KMS-11 (cell line): ENCODE measurements at regions not wholly inside any gene's neighbourhood (a gene's known extent, or its start where the extent isn't known, plus 50 kb on each side); places are given as distances from the start of the nearest gene placed in this dataset.

Experiments
- H2AFZ ChIP-seq: fragments of 200-600 bp; sonication (generic); 2 replicates; pipeline ENCODE4 v1.6.1; 2016; ENCODE audit warnings: antibody characterized with exemption, mixed run types, low read depth
- H3K27ac ChIP-seq: fragments of 200-600 bp; sonication (generic); 2 replicates; pipeline ENCODE4 v1.6.1; 2016; ENCODE audit warnings: mild to moderate bottlenecking, mixed run types
- H3K27me3 ChIP-seq: fragments of 200-600 bp; sonication (generic); 2 replicates; pipeline ENCODE4 v1.6.1; 2017; ENCODE audit warnings: mild to moderate bottlenecking, low read depth, mixed run types, moderate library complexity; ENCODE audit not compliant: insufficient read depth
- H3K36me3 ChIP-seq: fragments of 200-600 bp; sonication (generic); 2 replicates; pipeline ENCODE4 v1.6.1; 2017; ENCODE audit warnings: mild to moderate bottlenecking, mixed run types; ENCODE audit not compliant: insufficient read depth
- H3K4me1 ChIP-seq: fragments of 200-600 bp; sonication (generic); 2 replicates; pipeline ENCODE4 v1.6.1; 2016; ENCODE audit warnings: mild to moderate bottlenecking, low read depth, mixed run types; ENCODE audit not compliant: poor library complexity, severe bottlenecking
- H3K4me2 ChIP-seq: fragments of 200-600 bp; sonication (generic); 2 replicates; pipeline ENCODE4 v1.7.0; 2016; ENCODE audit warnings: mild to moderate bottlenecking, mixed run types
- H3K4me3 ChIP-seq: fragments of 200-600 bp; sonication (generic); IDR thresholded peaks from 2 replicates; pipeline ENCODE4 v1.6.1; 2017; ENCODE audit warnings: low read depth, low read length, mixed read lengths; ENCODE audit not compliant: insufficient read depth
- H3K79me2 ChIP-seq: fragments of 200-600 bp; sonication (generic); 2 replicates; pipeline ENCODE4 v1.6.1; 2016; ENCODE audit warnings: low read depth, mixed run types; ENCODE audit not compliant: insufficient read depth
- H3K9ac ChIP-seq: fragments of 200-600 bp; sonication (generic); 2 replicates; pipeline ENCODE4 v1.6.1; 2016; ENCODE audit warnings: mild to moderate bottlenecking, mixed run types
- H4K20me1 ChIP-seq: fragments of 200-600 bp; sonication (generic); 2 replicates; pipeline ENCODE4 v1.6.1; 2016; ENCODE audit warnings: mild to moderate bottlenecking, mixed run types; ENCODE audit not compliant: insufficient read depth
- TF ChIP-seq, protein P1 (sequence below): fragments of 200-600 bp; sonication (generic); conservative IDR thresholded peaks from 2 replicates; pipeline ENCODE4 v1.6.1; 2017; ENCODE audit warnings: low read depth, mild to moderate bottlenecking, antibody characterized with exemption, low read length, moderate library complexity, mixed read lengths

DNA sequence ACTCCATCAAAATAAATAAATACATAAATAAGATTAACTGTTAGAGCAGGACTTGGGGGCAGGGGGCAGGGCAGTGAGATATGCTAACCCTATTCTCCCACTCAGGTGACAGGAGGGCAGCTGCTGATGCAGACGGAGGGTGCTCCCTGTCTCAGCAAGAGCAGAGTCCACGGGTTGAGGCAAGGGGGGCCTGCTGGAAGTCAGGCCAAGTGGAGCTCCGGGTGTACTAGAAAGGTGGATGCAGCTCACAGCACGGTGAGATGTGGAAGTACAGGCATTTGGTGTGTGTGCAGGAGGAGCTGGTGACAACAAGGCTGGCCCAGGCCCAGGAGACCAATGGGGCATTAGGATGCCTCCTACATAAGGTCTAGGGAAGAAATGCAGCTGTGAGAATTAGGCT is 467.3 kb upstream of the B3GAT1 start:
- no peak overlapping the region for H3K27ac ChIP-seq
- H3K4me3 ChIP-seq = no peak overlapping the region
- no peaks in the 10 kb centered on the region for H3K36me3 ChIP-seq
- H3K9ac ChIP-seq = no peak overlapping the region
- no peaks in the 10 kb centered on the region for H3K4me1 ChIP-seq
- no peaks in the 10 kb centered on the region for H3K79me2 ChIP-seq
- no peaks in the 10 kb centered on the region for H4K20me1 ChIP-seq
- TF ChIP-seq, protein P1, sequence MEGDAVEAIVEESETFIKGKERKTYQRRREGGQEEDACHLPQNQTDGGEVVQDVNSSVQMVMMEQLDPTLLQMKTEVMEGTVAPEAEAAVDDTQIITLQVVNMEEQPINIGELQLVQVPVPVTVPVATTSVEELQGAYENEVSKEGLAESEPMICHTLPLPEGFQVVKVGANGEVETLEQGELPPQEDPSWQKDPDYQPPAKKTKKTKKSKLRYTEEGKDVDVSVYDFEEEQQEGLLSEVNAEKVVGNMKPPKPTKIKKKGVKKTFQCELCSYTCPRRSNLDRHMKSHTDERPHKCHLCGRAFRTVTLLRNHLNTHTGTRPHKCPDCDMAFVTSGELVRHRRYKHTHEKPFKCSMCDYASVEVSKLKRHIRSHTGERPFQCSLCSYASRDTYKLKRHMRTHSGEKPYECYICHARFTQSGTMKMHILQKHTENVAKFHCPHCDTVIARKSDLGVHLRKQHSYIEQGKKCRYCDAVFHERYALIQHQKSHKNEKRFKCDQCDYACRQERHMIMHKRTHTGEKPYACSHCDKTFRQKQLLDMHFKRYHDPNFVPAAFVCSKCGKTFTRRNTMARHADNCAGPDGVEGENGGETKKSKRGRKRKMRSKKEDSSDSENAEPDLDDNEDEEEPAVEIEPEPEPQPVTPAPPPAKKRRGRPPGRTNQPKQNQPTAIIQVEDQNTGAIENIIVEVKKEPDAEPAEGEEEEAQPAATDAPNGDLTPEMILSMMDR = no peak
- H3K27me3 ChIP-seq = no peaks in the 10 kb centered on the region
- no peak overlapping the region for H3K4me2 ChIP-seq
- no peak overlapping the region for H2AFZ ChIP-seq

DNA sequence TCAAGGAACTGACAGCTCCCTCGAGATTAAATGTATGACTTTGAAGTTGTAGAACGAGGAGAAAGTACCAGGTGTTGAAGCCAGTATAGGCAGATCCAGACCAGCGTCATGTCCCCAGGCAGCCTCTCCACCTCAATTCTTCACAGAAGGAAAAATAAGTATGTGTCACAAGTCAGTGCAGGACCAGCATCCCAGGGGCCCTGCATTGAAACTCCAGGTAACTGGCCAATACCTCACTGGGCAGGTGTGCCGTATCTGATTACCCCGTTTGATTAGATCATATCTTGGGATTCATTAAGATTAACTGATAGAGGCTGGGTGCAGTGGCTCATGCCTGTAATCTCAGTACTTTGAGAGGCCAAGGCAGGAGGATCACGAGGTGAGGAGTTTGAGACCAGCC is 466.7 kb upstream of the B3GAT1 start:
- TF ChIP-seq, protein P1 = no peak

DNA sequence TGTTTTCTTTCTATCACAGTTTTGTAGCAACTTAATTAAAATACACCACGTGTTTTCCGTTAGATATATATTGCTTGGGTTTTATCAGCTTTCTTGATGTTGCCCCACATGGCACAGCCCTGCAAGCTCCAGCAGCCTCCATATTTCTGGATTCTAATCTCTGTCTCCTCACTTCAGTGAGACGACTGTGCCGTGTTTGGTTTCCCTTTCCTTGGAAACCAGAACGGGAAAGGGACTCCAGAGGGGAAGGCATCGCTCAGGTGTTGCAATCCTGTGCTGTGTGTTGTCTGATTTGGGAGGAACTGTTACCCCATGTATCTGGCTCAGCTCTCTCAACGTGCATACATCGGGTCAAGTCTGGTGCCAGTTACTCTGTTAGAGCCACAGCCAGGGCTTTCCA is 464.2 kb upstream of the B3GAT1 start:
- no peak overlapping the region for H3K9ac ChIP-seq
- H4K20me1 ChIP-seq = no peaks in the 10 kb centered on the region
- TF ChIP-seq, protein P1 = no peak
- H3K27ac ChIP-seq = no peak overlapping the region
- no peaks in the 10 kb centered on the region for H3K27me3 ChIP-seq
- H3K4me2 ChIP-seq = no peak overlapping the region
- no peak overlapping the region for H2AFZ ChIP-seq
- no peak overlapping the region for H3K4me3 ChIP-seq
- no peaks in the 10 kb centered on the region for H3K79me2 ChIP-seq
- H3K4me1 ChIP-seq = no peaks in the 10 kb centered on the region
- no peaks in the 10 kb centered on the region for H3K36me3 ChIP-seq

More for the DNA sequence above, 466.7 kb upstream of the B3GAT1 start:
- Histone ChIP-seq H3K4me1 (no peaks in the 10 kb centered on the region), H3K9ac (no peak overlapping the region), H3K4me2 (no peak overlapping the region), H3K27ac (no peak overlapping the region), H3K27me3 (no peaks in the 10 kb centered on the region), H3K36me3 (no peaks in the 10 kb centered on the region), H3K79me2 (no peaks in the 10 kb centered on the region), H3K4me3 (no peak overlapping the region), H4K20me1 (no peaks in the 10 kb centered on the region), H2AFZ (no peak overlapping the region)

DNA sequence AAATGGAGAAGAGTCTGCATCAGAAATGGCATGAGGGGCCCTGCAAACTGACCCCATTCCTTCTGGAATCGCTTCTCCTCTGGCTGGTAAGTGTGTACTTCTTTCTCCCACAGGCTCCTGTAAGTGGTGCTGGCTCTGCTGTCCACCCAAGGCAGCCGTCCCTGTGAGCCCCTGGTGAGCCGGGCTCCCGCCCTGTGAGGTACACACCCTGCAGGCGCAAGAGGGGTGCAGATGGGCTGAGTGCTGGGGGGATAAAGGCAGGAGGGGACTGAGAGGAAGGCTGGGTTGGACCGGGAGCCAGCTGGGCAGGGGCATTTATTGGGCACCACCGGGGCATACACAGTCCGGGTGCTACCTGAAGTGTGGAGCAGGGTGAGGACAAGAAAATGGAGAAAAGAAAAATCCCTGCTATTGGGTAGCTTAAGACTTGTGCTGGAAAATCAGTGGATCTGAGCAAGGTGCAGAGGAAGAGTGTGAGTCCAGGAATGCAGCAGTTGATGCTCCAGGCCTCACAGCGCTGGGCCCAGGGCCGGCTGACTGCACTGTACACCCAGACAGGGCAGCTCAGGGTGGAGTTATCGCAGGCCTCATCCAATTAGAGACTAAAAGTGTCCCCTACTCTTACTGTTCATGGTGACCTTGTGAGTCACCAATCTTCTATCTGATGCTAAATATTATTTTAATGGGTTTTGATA is 455.1 kb upstream of the B3GAT1 start:
- TF ChIP-seq, protein P1 = no peak
- H3K27ac ChIP-seq = no peak overlapping the region

More for the DNA sequence above, 455.1 kb upstream of the B3GAT1 start:
- Histone ChIP-seq H3K4me3 (no peak overlapping the region), H2AFZ (no peak overlapping the region), H3K79me2 (no peaks in the 10 kb centered on the region), H3K27me3 (no peaks in the 10 kb centered on the region), H3K4me2 (no peak overlapping the region), H3K4me1 (no peaks in the 10 kb centered on the region), H3K9ac (no peak overlapping the region), H4K20me1 (no peaks in the 10 kb centered on the region), H3K36me3 (no peaks in the 10 kb centered on the region)
